ENCODE measurements at regions not wholly inside any gene's neighbourhood (a gene's known extent, or its start where the extent isn't known, plus 50 kb on each side); places are given as distances from the start of the nearest gene placed in this dataset.

GRCh38 chr12:124408822-124409517 is 114.1 kb downstream of the RFLNA start:
- intact Hi-C loops (cut with DNase I; ENCODE audit: low total_unique reads) = no loop called here
- 86 to 93% methylated on average over 25 of the region's 25 CpGs for WGBS, 2 donors
- H3K36me3 ChIP-seq (ENCODE audit: low read depth, missing control alignments) = no peaks in the 10 kb centered on the region

GRCh38 chr12:124407074-124407473 is 112.2 kb downstream of the RFLNA start:
- H3K9me3 ChIP-seq = no peaks in the 10 kb centered on the region
- no peak overlapping the region for H3K4me3 ChIP-seq
- WGBS, 2 donors = 93 to 97% methylated on average over 8 of the region's 8 CpGs
- H3K27ac ChIP-seq = no peak overlapping the region
- intact Hi-C loops (cut with DNase I; ENCODE audit: low total_unique reads) = no loop called here
- TF ChIP-seq POLR2A (IDR thresholded peaks at IDR 0.05) (no peak), CTCF (IDR thresholded peaks at IDR 0.05) (no peak)
- no peaks in the 10 kb centered on the region for H3K36me3 ChIP-seq (ENCODE audit: low read depth, missing control alignments)
- no peak for DNase-seq
- no peaks in the 10 kb centered on the region for H3K27me3 ChIP-seq
- H3K4me1 ChIP-seq = peaks cover 42% of the 10 kb centered on the region

More at GRCh38 chr12:124408822-124409517, 114.1 kb downstream of the RFLNA start:
- peaks cover 50% of the 10 kb centered on the region for H3K4me1 ChIP-seq
- H3K27ac ChIP-seq = no peak overlapping the region
- H3K4me3 ChIP-seq = no peak overlapping the region
- H3K9me3 ChIP-seq = no peaks in the 10 kb centered on the region
- TF ChIP-seq POLR2A (IDR thresholded peaks at IDR 0.05) (no peak), CTCF (IDR thresholded peaks at IDR 0.05) (no peak)
- no peaks in the 10 kb centered on the region for H3K27me3 ChIP-seq
- DNase-seq = no peak

GRCh38 chr12:124406043-124406442 is 111.2 kb downstream of the RFLNA start:
- intact Hi-C loops (cut with DNase I; ENCODE audit: low total_unique reads) = no loop called here
- Histone ChIP-seq H3K9me3 (no peaks in the 10 kb centered on the region), H3K27me3 (no peaks in the 10 kb centered on the region), H3K36me3 (ENCODE audit: low read depth, missing control alignments) (no peaks in the 10 kb centered on the region), H3K4me1 (peaks cover 32% of the 10 kb centered on the region), H3K4me3 (no peak overlapping the region), H3K27ac (no peak overlapping the region)
- DNase-seq = no peak
- TF ChIP-seq CTCF (IDR thresholded peaks at IDR 0.05) (no peak), POLR2A (IDR thresholded peaks at IDR 0.05) (no peak)
- WGBS, 2 donors = 87 to 93% methylated on average over 10 of the region's 10 CpGs

- Histone ChIP-seq H3K36me3 (ENCODE audit: low read depth, missing control alignments) (no peaks in the 10 kb centered on the region), H3K4me1 (peaks cover 28% of the 10 kb centered on the region), H3K4me3 (no peak overlapping the region), H3K27ac (no peak overlapping the region), H3K27me3 (no peaks in the 10 kb centered on the region), H3K9me3 (no peaks in the 10 kb centered on the region)
- TF ChIP-seq CTCF (IDR thresholded peaks at IDR 0.05) = no peak
- TF ChIP-seq POLR2A (IDR thresholded peaks at IDR 0.05) = no peak
- intact Hi-C loops (cut with DNase I; ENCODE audit: low total_unique reads) = no loop called here
- WGBS, 2 donors = 73 to 83% methylated on average over 4 to 15 of the region's 15 CpGs
- no peak for DNase-seq
Observed at GRCh38 chr12:124405592-124405991, 110.7 kb downstream of the RFLNA start.

GRCh38 chr12:124405151-124405550 is 110.3 kb downstream of the RFLNA start:
- no peak overlapping the region for H3K4me3 ChIP-seq
- H3K27me3 ChIP-seq = no peaks in the 10 kb centered on the region
- H3K9me3 ChIP-seq = no peaks in the 10 kb centered on the region
- H3K4me1 ChIP-seq = peaks cover 23% of the 10 kb centered on the region
- DNase-seq = no peak
- no peaks in the 10 kb centered on the region for H3K36me3 ChIP-seq (ENCODE audit: low read depth, missing control alignments)
- WGBS, 2 donors = 79 to 84% methylated on average over 10 of the region's 10 CpGs
- TF ChIP-seq POLR2A (IDR thresholded peaks at IDR 0.05) (no peak), CTCF (IDR thresholded peaks at IDR 0.05) (no peak)
- intact Hi-C loops (cut with DNase I; ENCODE audit: low total_unique reads) = no loop called here
- no peak overlapping the region for H3K27ac ChIP-seq
